HepG2 (cell line): ENCODE measurements at regions not wholly inside any gene's neighbourhood (a gene's known extent, or its start where the extent isn't known, plus 50 kb on each side); places are given as distances from the start of the nearest gene placed in this dataset.

Experiments
- ATAC-seq: fragments of 200-7000 bp; cut with Tn5 transposase; 3 replicates; pipeline ENCODE4 v1.9.1; 2020; ENCODE audit warnings: mild to moderate bottlenecking, moderate library complexity
- BruUV-seq: library from RNA; stranded (reverse); fragments of 400-500 nt; replicated peaks from 2 replicates; lab custom pipeline; 2021; lab: Mats Ljungman, UMichigan
- CTCF ChIA-PET: fragments of 300-600 bp; formaldehyde crosslinking; extraction: SDS; loops from one replicate; lab custom pipeline; 2021; ENCODE audit warnings: low total read pairs, inconsistent platforms, low intra/inter-chr PET ratio; lab: Yijun Ruan, JAX
- POLR2A ChIA-PET: fragments of 350-600 bp; sonication (Branson Sonifier 250); formaldehyde crosslinking; loops from one replicate; lab custom pipeline; 2020; ENCODE audit warnings: antibody characterized with exemption, inconsistent platforms; lab: Yijun Ruan, JAX
- DNase-seq: peaks from one replicate; pipeline ENCODE4 v3.0.0-alpha.2; 2015; ENCODE audit warnings: low spot score
- FAIRE-seq: peaks from 3 replicates; lab custom pipeline; 2011; peaks lifted over from hg19 to GRCh38; lab: Jason Lieb, UNC
- H2AFZ ChIP-seq: one replicate; pipeline ENCODE4 v1.6.1; 2011; ENCODE audit warnings: low read length, inconsistent platforms
- H3K27ac ChIP-seq: fragments of 300-600 bp; 3 replicates; pipeline ENCODE4 v1.8.0; 2011; ENCODE audit warnings: mixed run types, mild to moderate bottlenecking, mixed read lengths, low read length, inconsistent platforms; ENCODE audit not compliant: insufficient read depth; ENCODE audit errors: extremely low read length
- H3K27me3 ChIP-seq, 2 experiments: fragments of 200-600 bp in 1 of 2; 2 replicates in 1 of 2; 3 replicates in 1 of 2; pipeline versions ENCODE4 v1.6.0 to v1.8.0; 2011; ENCODE audit warnings: low read length in 2 of 2, mild to moderate bottlenecking in 2 of 2, moderate library complexity in 2 of 2, inconsistent platforms in 1 of 2; ENCODE audit not compliant: insufficient read depth in 2 of 2, control insufficient read depth in 1 of 2
- H3K36me3 ChIP-seq, 2 experiments: fragments of 200-600 bp in 1 of 2; replicated peaks in 1 of 2; 2 replicates in 1 of 2; 3 replicates in 1 of 2; pipeline versions ENCODE4 v1.5.1 to v1.8.0; 2011; ENCODE audit warnings: low read length in 2 of 2, inconsistent platforms in 1 of 2; ENCODE audit not compliant: insufficient read depth in 2 of 2, control insufficient read depth in 1 of 2
- H3K4me1 ChIP-seq: 2 replicates; pipeline ENCODE4 v1.5.1; 2012; ENCODE audit warnings: low read length, inconsistent platforms; ENCODE audit not compliant: insufficient read depth
- H3K4me2 ChIP-seq: 2 replicates; pipeline ENCODE4 v1.6.0; 2011; ENCODE audit warnings: low read depth, low read length, inconsistent platforms
- H3K4me3 ChIP-seq, 3 experiments: fragments of 200-600 bp in 1 of 3; sonication (generic), shearing (Covaris generic) in 1 of 3; replicated peaks in 1 of 3; 2 replicates each; pipeline ENCODE4 v1.5.1; 2011 to 2016; ENCODE audit warnings: low read length in 3 of 3, inconsistent platforms in 2 of 3, low read depth in 2 of 3, mild to moderate bottlenecking in 2 of 3, control low read depth in 1 of 3, mixed read lengths in 1 of 3; ENCODE audit not compliant: insufficient read depth in 1 of 3
- H3K79me2 ChIP-seq: one replicate; pipeline ENCODE4 v1.6.1; 2011; ENCODE audit warnings: low read length, inconsistent platforms; ENCODE audit not compliant: insufficient read depth
- H3K9ac ChIP-seq: 2 replicates; pipeline ENCODE4 v1.6.0; 2011; ENCODE audit warnings: mild to moderate bottlenecking, low read depth, low read length, inconsistent platforms; ENCODE audit not compliant: insufficient read depth
- H3K9me3 ChIP-seq: 2 replicates; pipeline ENCODE4 v1.5.1; 2012; ENCODE audit warnings: mild to moderate bottlenecking, low read length
- H4K20me1 ChIP-seq: 2 replicates; pipeline ENCODE4 v1.6.0; 2011; ENCODE audit warnings: inconsistent platforms, mild to moderate bottlenecking, low read length, moderate library complexity; ENCODE audit not compliant: insufficient read depth
- CERS6 ChIP-seq: sonication (generic); formaldehyde crosslinking; IDR thresholded peaks from 2 replicates; pipeline ENCODE4 v1.5.0; 2020; ENCODE audit warnings: missing genetic modification reagents
- CREB1 ChIP-seq, 2 experiments: fragments of 450-650 bp in 1 of 2; IDR thresholded peaks; 2 replicates each; pipeline ENCODE4 v1.6.1; 2016 to 2017; ENCODE audit warnings: control low read depth in 1 of 2, mild to moderate bottlenecking in 1 of 2, missing compliant biosample characterization in 1 of 2, missing genetic modification characterization in 1 of 2
- DPF2 ChIP-seq: sonication (generic); formaldehyde crosslinking; IDR thresholded peaks from 2 replicates; pipeline ENCODE4 v1.4.0; 2020; ENCODE audit warnings: mild to moderate bottlenecking, low read depth, missing genetic modification reagents, borderline replicate concordance
- IKZF4 ChIP-seq: sonication (generic); formaldehyde crosslinking; IDR thresholded peaks from 2 replicates; pipeline ENCODE4 v1.5.1; 2020; ENCODE audit warnings: borderline replicate concordance, mild to moderate bottlenecking, low read depth, missing genetic modification reagents; ENCODE audit errors: not compliant biosample characterization
- KDM5A ChIP-seq: fragments of 200-600 bp; sonication (generic); IDR thresholded peaks from 2 replicates; pipeline ENCODE4 v1.7.0; 2018; ENCODE audit warnings: antibody characterized with exemption, mild to moderate bottlenecking, low read length, borderline replicate concordance
- MEIS1 ChIP-seq: sonication (generic); formaldehyde crosslinking; IDR thresholded peaks from 2 replicates; pipeline ENCODE4 v1.9.0; 2021; ENCODE audit warnings: mild to moderate bottlenecking, missing genetic modification reagents, moderate library complexity, borderline replicate concordance
- NFE2L1 ChIP-seq: sonication (generic); formaldehyde crosslinking; IDR thresholded peaks from 2 replicates; pipeline ENCODE4 v1.4.0; 2020; ENCODE audit warnings: missing genetic modification reagents, mild to moderate bottlenecking, borderline replicate concordance
- NFKB2 ChIP-seq: sonication (generic); formaldehyde crosslinking; IDR thresholded peaks from 2 replicates; pipeline ENCODE4 v1.4.0; 2020; ENCODE audit warnings: missing genetic modification reagents, borderline replicate concordance
- PHB2 ChIP-seq: fragments of 450-650 bp; IDR thresholded peaks from 2 replicates; pipeline ENCODE4 v1.6.1; 2018; ENCODE audit not compliant: partially characterized antibody
- POGZ ChIP-seq: sonication (generic); formaldehyde crosslinking; IDR thresholded peaks from 2 replicates; pipeline ENCODE4 v1.4.0; 2020; ENCODE audit warnings: mild to moderate bottlenecking, missing genetic modification reagents
- POLR2AphosphoS5 ChIP-seq: IDR thresholded peaks from 2 replicates; pipeline ENCODE4 v1.6.1; 2012; ENCODE audit warnings: low read depth, low read length
- STAT5B ChIP-seq: sonication (generic); formaldehyde crosslinking; IDR thresholded peaks from 2 replicates; pipeline ENCODE4 v1.4.0; 2020; ENCODE audit warnings: missing genetic modification reagents
- TFAP4 ChIP-seq: sonication (generic); IDR thresholded peaks from 2 replicates; pipeline ENCODE4 v1.6.1; 2016; ENCODE audit warnings: low read depth, borderline replicate concordance
- TOPORS ChIP-seq: sonication (generic); formaldehyde crosslinking; IDR thresholded peaks from 2 replicates; pipeline ENCODE4 v1.8.0; 2023; ENCODE audit warnings: mild to moderate bottlenecking, missing genetic modification reagents
- ZFP36L1 ChIP-seq: sonication (generic); formaldehyde crosslinking; IDR thresholded peaks from 2 replicates; pipeline ENCODE4 v1.8.0; 2022; ENCODE audit warnings: mild to moderate bottlenecking, missing genetic modification reagents, moderate library complexity
- ZNF337 ChIP-seq: sonication (generic); formaldehyde crosslinking; IDR thresholded peaks from 2 replicates; pipeline ENCODE4 v1.5.1; 2020; ENCODE audit warnings: missing genetic modification reagents, low read depth, mild to moderate bottlenecking, borderline replicate concordance
- ZNF34 ChIP-seq: sonication (generic); formaldehyde crosslinking; IDR thresholded peaks from 2 replicates; pipeline ENCODE4 v1.4.0; 2020; ENCODE audit warnings: mild to moderate bottlenecking, missing genetic modification reagents, borderline replicate concordance
- ZNF558 ChIP-seq: sonication (generic); formaldehyde crosslinking; IDR thresholded peaks from 2 replicates; pipeline ENCODE4 v1.9.0; 2022; ENCODE audit warnings: mild to moderate bottlenecking, missing genetic modification reagents, borderline replicate concordance
- WGBS: methylation state at CpG from one replicate; pipeline ENCODE4 v1.1.6; 2017; ENCODE audit warnings: low lambda C conversion rate; 5-methylcytosine and 5-hydroxymethylcytosine counted together
- in situ Hi-C: cut with HindIII; loops from 2 replicates; pipeline ENCODE4 v1.10.0; 2017; ENCODE audit warnings: low pct_unique_long_range_greater_than_20kb; ENCODE audit not compliant: extremely low pct_ligation_motif_present
- intact Hi-C: fragments of 100-400 bp; cut with micrococcal nuclease; formaldehyde crosslinking; loops from one replicate; pipeline ENCODE4 v1.10.0; 2022; ENCODE audit not compliant: unreplicated experiment
- TF ChIP-seq, protein P1 (sequence below): sonication (generic); formaldehyde crosslinking; IDR thresholded peaks from 2 replicates; pipeline ENCODE4 v1.5.1; 2020; ENCODE audit warnings: missing genetic modification reagents, mild to moderate bottlenecking, borderline replicate concordance
- TF ChIP-seq, protein P2 (sequence below): sonication (generic); formaldehyde crosslinking; IDR thresholded peaks from 2 replicates; pipeline ENCODE4 v1.4.0; 2020; ENCODE audit warnings: mild to moderate bottlenecking, missing genetic modification reagents

GRCh38 chr14:30159374-30159773 lies 231.7 kb upstream of the PRKD1 start:
- Histone ChIP-seq H3K4me3 (no peak overlapping the region), H3K4me2 (no peak overlapping the region), H4K20me1 (no peaks in the 10 kb centered on the region), H3K9ac (no peak overlapping the region), H3K27me3 (no peaks in the 10 kb centered on the region), H3K36me3 (no peaks in the 10 kb centered on the region), H3K4me1 (no peaks in the 10 kb centered on the region), H3K27ac (no peak overlapping the region), H2AFZ (no peak overlapping the region), H3K9me3 (peaks cover 92% of the 10 kb centered on the region), H3K79me2 (no peaks in the 10 kb centered on the region)
- CTCF ChIA-PET: no interaction called here
- POLR2A ChIA-PET: no interaction called here
- ATAC-seq (no peak), FAIRE-seq (no peak), DNase-seq (no peak)
- WGBS: 2% methylated on average over 2 of the region's 2 CpGs
- no peak for TF ChIP-seq POGZ (CRISPR knock-in tag)
- no peak for TF ChIP-seq PHB2
- TF ChIP-seq ZNF337 (CRISPR knock-in tag): no peak
- no peak for TF ChIP-seq MEIS1
- TF ChIP-seq, protein P1, sequence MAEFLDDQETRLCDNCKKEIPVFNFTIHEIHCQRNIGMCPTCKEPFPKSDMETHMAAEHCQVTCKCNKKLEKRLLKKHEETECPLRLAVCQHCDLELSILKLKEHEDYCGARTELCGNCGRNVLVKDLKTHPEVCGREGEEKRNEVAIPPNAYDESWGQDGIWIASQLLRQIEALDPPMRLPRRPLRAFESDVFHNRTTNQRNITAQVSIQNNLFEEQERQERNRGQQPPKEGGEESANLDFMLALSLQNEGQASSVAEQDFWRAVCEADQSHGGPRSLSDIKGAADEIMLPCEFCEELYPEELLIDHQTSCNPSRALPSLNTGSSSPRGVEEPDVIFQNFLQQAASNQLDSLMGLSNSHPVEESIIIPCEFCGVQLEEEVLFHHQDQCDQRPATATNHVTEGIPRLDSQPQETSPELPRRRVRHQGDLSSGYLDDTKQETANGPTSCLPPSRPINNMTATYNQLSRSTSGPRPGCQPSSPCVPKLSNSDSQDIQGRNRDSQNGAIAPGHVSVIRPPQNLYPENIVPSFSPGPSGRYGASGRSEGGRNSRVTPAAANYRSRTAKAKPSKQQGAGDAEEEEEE (CRISPR knock-in tag): no peak
- no peak for TF ChIP-seq ZNF558 (CRISPR knock-in tag)
- no peak for TF ChIP-seq ZFP36L1 (CRISPR knock-in tag)
- no peak for TF ChIP-seq KDM5A
- TF ChIP-seq POLR2AphosphoS5: no peak
- TF ChIP-seq, protein P2, sequence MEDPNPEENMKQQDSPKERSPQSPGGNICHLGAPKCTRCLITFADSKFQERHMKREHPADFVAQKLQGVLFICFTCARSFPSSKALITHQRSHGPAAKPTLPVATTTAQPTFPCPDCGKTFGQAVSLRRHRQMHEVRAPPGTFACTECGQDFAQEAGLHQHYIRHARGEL: no peak
- no peak for TF ChIP-seq CERS6
- no peak for TF ChIP-seq DPF2 (CRISPR knock-in tag)
- no peak for TF ChIP-seq TFAP4
- TF ChIP-seq IKZF4 (CRISPR knock-in tag): no peak
- no peak for TF ChIP-seq STAT5B (CRISPR knock-in tag)
- TF ChIP-seq TOPORS (CRISPR knock-in tag): no peak
- TF ChIP-seq CREB1 (IDR thresholded peaks at IDR 0.05): no peak
- no peak for TF ChIP-seq CREB1 (CRISPR knock-in tag; IDR thresholded peaks at IDR 0.05)
- no peak for TF ChIP-seq NFE2L1 (CRISPR knock-in tag)
- TF ChIP-seq ZNF34 (CRISPR knock-in tag): no peak
- TF ChIP-seq NFKB2 (CRISPR knock-in tag): no peak
- intact Hi-C loops: no loop called here
- in situ Hi-C loops: no loop called here
- BruUV-seq: no TSS peak
